Thymus (tissue), 11 donors: ENCODE measurements at regions not wholly inside any gene's neighbourhood (a gene's known extent, or its start where the extent isn't known, plus 50 kb on each side); places are given as distances from the start of the nearest gene placed in this dataset.
"Not testable (repeated sequence)": the region's sequence is repeated elsewhere in the genome, so short reads cannot be mapped to it uniquely, and the experiment has no call there.

ENCODE experiments used
- DNase-seq, 9 donors: peaks; one replicate each; pipeline ENCODE4 v3.0.0-alpha.2; 2013; ENCODE audit warnings: low spot score in 9 of 9, low read depth in 6 of 9, missing footprints in 1 of 9
- H3K27ac ChIP-seq, 2 donors: one replicate each; pipeline ENCODE4 v1.5.1; 2013; ENCODE audit warnings: control low read depth in 1 of 2, low read depth in 1 of 2, low read length in 1 of 2, mild to moderate bottlenecking in 1 of 2, moderate library complexity in 1 of 2
- H3K27me3 ChIP-seq, 2 donors: one replicate each; pipeline ENCODE4 v1.5.1; 2013; ENCODE audit warnings: low read length in 1 of 2; ENCODE audit not compliant: control insufficient read depth in 2 of 2, insufficient read depth in 1 of 2
- H3K36me3 ChIP-seq, 2 donors: one replicate each; pipeline ENCODE4 v1.5.1; 2013; ENCODE audit warnings: low read length in 1 of 2, mild to moderate bottlenecking in 1 of 2, moderate library complexity in 1 of 2; ENCODE audit not compliant: control insufficient read depth in 2 of 2, insufficient read depth in 2 of 2
- H3K4me1 ChIP-seq, 2 donors: one replicate each; pipeline ENCODE4 v1.5.1; 2013; ENCODE audit warnings: low read length in 2 of 2; ENCODE audit not compliant: control insufficient read depth in 2 of 2, insufficient read depth in 2 of 2
- H3K4me3 ChIP-seq, 2 donors: one replicate each; pipeline ENCODE4 v1.5.1; 2013; ENCODE audit warnings: low read length in 2 of 2, control low read depth in 1 of 2, mild to moderate bottlenecking in 1 of 2
- H3K9me3 ChIP-seq, 2 donors: one replicate each; pipeline ENCODE4 v1.5.1; 2013; ENCODE audit warnings: low read length in 1 of 2, mild to moderate bottlenecking in 1 of 2; ENCODE audit not compliant: control insufficient read depth in 2 of 2, insufficient read depth in 1 of 2
- WGBS: extraction: QIAGEN DNeasy Blood & Tissue Kit; methylation state at CpG from one replicate; pipeline ENCODE4 v1.1.7; 2013; 5-methylcytosine and 5-hydroxymethylcytosine counted together
- donor health status: healthy.

DNA sequence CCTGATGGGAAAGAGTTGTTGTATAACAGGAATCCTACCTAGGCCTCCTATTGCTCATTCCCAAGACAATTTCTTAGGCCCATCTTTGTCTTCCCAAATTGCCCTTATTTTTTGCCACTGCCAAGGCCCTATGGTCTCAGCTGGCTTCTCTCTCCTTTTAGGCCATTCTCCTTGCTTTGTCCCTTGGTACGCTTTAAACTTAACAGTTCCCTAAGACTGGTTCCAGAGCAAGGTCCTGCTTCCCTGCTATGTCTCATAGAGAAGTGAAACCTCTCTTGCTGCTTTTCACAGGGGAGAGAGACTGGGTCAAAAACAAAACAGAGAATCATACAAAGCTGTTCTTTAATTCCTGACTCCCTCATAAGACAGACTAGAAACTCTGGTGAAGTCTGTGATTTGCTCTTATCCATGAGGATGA, 77.1 kb downstream of the XCL2 start:
- Histone ChIP-seq H3K27ac (peak overlapping the region; percentile 52 to 76), H3K27me3 (no peaks in the 10 kb centered on the region), H3K9me3 (peaks cover 0 to 5% of the 10 kb centered on the region in 2 donors), H3K36me3 (no peaks in the 10 kb centered on the region), H3K4me3 (no peak overlapping the region), H3K4me1 (peaks cover 0 to 16% of the 10 kb centered on the region in 2 donors)
- DNase-seq, result no peak
- WGBS, result 76% methylated on average over 1 of the region's 1 CpG

DNA sequence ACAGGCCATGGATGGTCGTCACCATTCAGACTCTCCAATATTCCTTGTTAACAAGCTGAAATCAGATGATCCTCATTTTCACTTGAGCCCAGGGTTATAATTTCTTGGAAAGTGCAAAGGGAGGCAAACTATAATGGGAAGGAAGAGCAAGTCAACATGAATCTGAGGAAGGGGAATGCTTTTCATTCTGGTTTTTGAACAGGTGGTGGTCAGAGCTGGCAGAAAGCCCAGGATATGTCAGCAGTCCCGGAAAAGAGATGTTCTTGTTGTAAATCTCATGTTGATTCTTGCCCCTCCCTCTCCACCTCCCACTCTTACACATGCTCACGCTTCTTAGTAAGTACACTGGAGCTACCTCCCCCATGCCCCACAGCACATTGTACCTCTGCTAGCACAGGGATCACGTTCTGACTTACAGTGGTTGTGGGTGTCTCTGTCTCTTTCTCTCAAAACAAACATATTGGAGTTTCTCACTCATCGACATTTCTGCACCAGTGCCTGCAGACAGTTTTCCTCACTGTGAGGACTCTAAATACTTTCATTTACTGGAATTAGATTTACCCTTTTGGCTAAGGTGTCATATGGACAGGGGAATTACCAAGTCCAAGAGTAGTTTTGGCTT, 77.6 kb downstream of the XCL2 start:
- Histone ChIP-seq H3K4me3 (no peak overlapping the region), H3K27me3 (no peaks in the 10 kb centered on the region), H3K9me3 (peaks cover 0 to 5% of the 10 kb centered on the region in 2 donors), H3K27ac (peak overlapping the region; percentile 52 to 76), H3K4me1 (peaks cover 0 to 16% of the 10 kb centered on the region in 2 donors), H3K36me3 (no peaks in the 10 kb centered on the region)
- peak in 2 of 9 donors; percentile 34 to 49 for DNase-seq
- WGBS, result 9% methylated on average over 5 of the region's 5 CpGs

DNA sequence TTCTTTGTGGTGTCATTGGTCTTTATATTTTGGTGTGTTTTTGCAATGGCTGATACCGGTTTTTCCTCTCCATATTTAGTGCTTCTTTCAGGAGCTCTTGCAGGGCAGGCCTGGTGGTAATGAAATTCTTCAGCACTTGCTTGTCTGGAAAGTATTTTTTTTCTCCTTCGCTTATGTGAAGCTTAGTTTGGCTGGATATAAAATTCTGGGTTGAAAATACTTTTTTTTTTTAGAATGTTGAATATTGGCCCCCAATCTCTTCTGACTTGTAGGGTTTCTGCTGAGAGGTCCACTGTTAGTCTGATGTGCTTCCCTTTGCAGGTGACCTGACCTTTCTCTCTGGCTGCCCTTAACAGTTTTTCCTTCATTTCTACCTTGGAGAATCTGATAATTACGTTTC, 82.7 kb downstream of the XCL2 start:
- DNase-seq, H3K36me3 ChIP-seq, H3K4me1 ChIP-seq, H3K4me3 ChIP-seq, H3K27me3 ChIP-seq, H3K9me3 ChIP-seq, H3K27ac ChIP-seq: not testable (repeated sequence)
- WGBS, result 97% methylated on average over 3 of the region's 3 CpGs

DNA sequence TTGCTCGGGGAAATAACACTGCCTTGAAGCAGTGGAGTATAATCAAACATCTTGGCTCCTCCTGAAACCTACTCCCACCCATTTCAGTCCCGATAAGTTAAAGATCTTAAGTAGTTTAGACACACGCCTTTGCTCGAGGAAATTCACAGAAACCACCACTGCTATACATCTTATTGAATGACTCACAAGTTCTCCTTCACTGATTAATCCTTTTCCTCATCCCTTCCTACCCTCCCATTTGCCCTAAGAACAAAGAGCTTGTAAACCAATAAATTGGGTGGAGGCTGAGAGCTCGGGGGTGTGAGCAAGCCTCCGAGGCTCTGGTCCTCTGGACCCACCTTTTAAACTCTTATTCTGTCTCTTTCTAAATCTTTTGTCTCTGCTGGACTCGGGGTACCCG, 86.5 kb downstream of the XCL2 start:
- WGBS, result 95% methylated on average over 8 of the region's 8 CpGs
- H3K27me3 ChIP-seq, DNase-seq, H3K4me1 ChIP-seq, H3K9me3 ChIP-seq, H3K4me3 ChIP-seq, H3K27ac ChIP-seq, H3K36me3 ChIP-seq: not testable (repeated sequence)

DNA sequence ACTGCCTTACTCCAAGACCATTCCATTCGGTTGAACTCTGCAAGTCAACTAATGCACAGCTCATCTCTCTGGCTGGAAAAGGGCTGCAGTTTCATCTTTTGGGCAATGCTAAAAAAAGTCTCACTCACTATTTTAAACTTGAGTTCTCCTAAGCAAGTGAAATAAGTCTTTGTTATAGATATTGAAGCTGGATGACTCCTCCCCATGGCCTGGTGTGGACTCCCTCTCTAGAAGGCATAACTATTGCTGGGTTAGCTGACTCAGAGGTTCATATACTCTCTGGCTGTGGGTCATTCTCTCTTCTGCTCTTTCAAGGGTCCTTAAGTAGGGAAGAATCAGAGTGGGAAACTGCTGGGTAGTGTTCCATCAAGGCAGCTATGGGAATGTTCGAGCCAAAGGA, 88.0 kb downstream of the XCL2 start:
- Histone ChIP-seq H3K27ac (no peak overlapping the region), H3K4me3 (no peak overlapping the region), H3K9me3 (no peaks in the 10 kb centered on the region), H3K4me1 (peaks cover 0 to 2% of the 10 kb centered on the region in 2 donors), H3K36me3 (no peaks in the 10 kb centered on the region), H3K27me3 (no peaks in the 10 kb centered on the region)
- 97% methylated on average over 2 of the region's 2 CpGs for WGBS
- no peak for DNase-seq

DNA sequence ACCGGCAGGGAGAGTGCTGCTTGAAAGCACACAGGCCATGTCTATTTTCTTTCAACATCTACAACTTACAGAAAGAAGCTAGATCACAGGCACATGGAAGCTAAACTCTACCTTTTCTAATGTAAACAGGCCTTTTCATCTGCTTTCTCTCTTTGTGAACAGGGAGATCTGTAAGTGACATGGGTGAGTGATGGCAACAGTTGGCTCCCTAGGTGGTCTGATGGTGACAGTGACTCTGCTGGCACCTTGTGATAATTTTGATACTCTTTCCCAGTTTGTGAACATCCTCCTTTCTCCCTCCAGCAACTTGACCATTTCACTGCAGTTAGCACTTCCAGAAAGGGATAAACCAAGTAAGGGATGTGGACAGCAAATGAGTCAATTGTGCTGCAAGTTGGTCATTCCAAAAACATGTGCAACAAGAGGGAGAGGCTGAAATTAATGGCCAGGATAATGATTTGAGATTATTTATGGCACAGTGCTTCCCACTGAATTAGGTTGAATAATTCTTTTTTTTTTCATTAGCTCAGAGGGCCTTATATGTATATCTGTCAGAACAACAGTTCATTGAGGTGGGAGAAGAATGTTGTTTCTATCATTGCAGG, 89.5 kb downstream of the XCL2 start:
- H3K27ac ChIP-seq, result no peak overlapping the region
- peaks cover 0 to 2% of the 10 kb centered on the region in 2 donors for H3K4me1 ChIP-seq
- no peak overlapping the region for H3K4me3 ChIP-seq
- no peak for DNase-seq
- WGBS, result 91% methylated on average over 1 of the region's 1 CpG
- no peaks in the 10 kb centered on the region for H3K36me3 ChIP-seq
- H3K27me3 ChIP-seq, result no peaks in the 10 kb centered on the region
- H3K9me3 ChIP-seq, result no peaks in the 10 kb centered on the region

DNA sequence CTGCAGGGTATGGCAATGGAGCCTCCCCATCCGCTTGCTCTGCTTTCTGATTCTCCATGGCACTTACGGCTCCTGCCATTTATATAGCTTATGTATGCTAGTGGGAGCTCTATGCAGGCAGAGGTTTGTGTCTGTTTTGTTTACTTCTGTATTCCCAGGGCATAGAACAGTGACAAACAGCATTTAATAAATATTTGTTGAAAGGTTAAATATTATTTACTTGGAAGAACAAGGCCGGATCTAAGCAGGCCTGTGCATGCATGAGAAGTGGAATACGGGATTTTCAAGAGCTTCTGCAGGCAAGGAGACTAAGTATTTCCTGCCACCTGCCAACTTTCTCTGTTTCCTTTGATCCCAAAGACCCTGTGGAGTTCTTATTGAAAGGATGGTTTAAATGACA, 90.7 kb downstream of the XCL2 start:
- WGBS, result 97% methylated on average over 4 of the region's 4 CpGs
- H3K4me3 ChIP-seq, result no peak overlapping the region
- no peaks in the 10 kb centered on the region for H3K27me3 ChIP-seq
- H3K36me3 ChIP-seq, result no peaks in the 10 kb centered on the region
- no peaks in the 10 kb centered on the region for H3K9me3 ChIP-seq
- no peak overlapping the region for H3K27ac ChIP-seq
- peaks cover 0 to 2% of the 10 kb centered on the region in 2 donors for H3K4me1 ChIP-seq
- DNase-seq, result no peak

DNA sequence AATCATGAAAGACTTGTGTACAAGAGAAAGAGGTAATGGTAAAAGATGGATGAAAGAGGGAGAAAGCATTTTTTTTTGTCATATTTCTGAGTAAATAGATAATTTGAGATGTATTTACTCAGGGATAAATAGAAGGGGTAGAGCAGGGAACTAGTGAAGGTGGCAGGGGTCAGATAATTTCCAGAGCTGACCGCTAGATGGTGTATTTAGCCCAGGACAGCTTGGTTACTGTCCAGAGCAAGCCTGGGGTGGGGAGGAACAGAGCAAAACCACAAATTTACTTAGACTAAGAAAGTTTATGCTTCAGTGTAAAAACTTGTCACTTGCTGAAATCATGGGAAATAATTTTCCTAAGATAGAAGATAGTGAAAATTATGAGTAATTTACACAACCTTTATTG, 91.5 kb downstream of the XCL2 start:
- Histone ChIP-seq H3K4me1 (peaks cover 0 to 2% of the 10 kb centered on the region in 2 donors), H3K27me3 (no peaks in the 10 kb centered on the region), H3K9me3 (no peaks in the 10 kb centered on the region), H3K4me3 (no peak overlapping the region), H3K27ac (no peak overlapping the region), H3K36me3 (no peaks in the 10 kb centered on the region)
- no peak for DNase-seq
- WGBS, result 95% methylated on average over 1 of the region's 1 CpG

DNA sequence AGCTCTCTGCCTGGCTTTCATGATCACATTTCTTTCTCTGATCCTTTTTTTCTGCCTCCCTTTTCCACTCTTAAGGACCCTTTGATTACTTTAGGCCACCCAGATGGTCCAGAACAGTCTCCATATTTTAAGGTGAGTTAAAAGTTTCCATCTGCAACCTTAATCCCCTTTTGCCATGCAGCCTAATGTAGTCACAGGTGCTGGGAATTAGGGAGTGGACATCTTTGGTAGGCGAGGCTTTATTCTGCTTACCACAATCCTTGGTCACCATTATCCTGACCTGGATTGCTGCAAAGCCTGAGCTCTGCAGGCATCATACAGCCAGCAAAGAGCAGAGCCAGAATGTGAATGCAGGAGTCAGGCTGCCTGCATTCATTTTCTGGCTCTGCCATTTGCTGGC, 95.9 kb downstream of the XCL2 start:
- Histone ChIP-seq H3K27ac (no peak overlapping the region), H3K4me1 (peaks cover 0 to 13% of the 10 kb centered on the region in 2 donors), H3K4me3 (no peak overlapping the region), H3K9me3 (no peaks in the 10 kb centered on the region), H3K27me3 (no peaks in the 10 kb centered on the region), H3K36me3 (no peaks in the 10 kb centered on the region)
- WGBS, result 96% methylated on average over 1 of the region's 1 CpG
- DNase-seq, result no peak
